Esophagus squamous epithelium (tissue), 5 donors: ENCODE measurements at regions not wholly inside any gene's neighbourhood (a gene's known extent, or its start where the extent isn't known, plus 50 kb on each side); places are given as distances from the start of the nearest gene placed in this dataset.

Experiments used
- DNase-seq: peaks from one replicate; lab custom pipeline; 2025; lab: John Stamatoyannopoulos, UW
- H3K27ac ChIP-seq, 4 donors: fragments of 200-600 bp; sonication (generic); one replicate each; pipeline ENCODE4 v1.5.1; 2016 to 2019; ENCODE audit warnings: mild to moderate bottlenecking in 1 of 4
- H3K27me3 ChIP-seq, 4 donors: fragments of 200-600 bp; sonication (generic); 1 replicate in 3 of 4; 2 replicates in 1 of 4; pipeline versions ENCODE4 v1.5.1 to v1.6.0; 2017 to 2021; ENCODE audit warnings: antibody characterized with exemption in 1 of 4
- H3K36me3 ChIP-seq, 3 donors: fragments of 200-600 bp; sonication (generic); one replicate each; pipeline ENCODE4 v1.5.1; 2016 to 2019
- H3K4me1 ChIP-seq, 3 donors: fragments of 200-600 bp; sonication (generic); one replicate each; pipeline ENCODE4 v1.5.1; 2017 to 2019
- H3K4me3 ChIP-seq, 4 donors: fragments of 200-600 bp; sonication (generic); 1 replicate in 3 of 4; 2 replicates in 1 of 4; pipeline ENCODE4 v1.5.1; 2016 to 2019; ENCODE audit warnings: mild to moderate bottlenecking in 2 of 4, moderate library complexity in 1 of 4
- H3K9me3 ChIP-seq, 3 donors: fragments of 200-600 bp; sonication (generic); one replicate each; pipeline ENCODE4 v1.5.1; 2016 to 2019
- CTCF ChIP-seq, 6 experiments: fragments of 450-650 bp in 4 of 6; fragments of 200-600 bp in 2 of 6; sonication (generic) in 2 of 6; IDR thresholded peaks; one replicate each; pipeline ENCODE4 v1.5.1; 2016 to 2019; ENCODE audit warnings: antibody characterized with exemption in 6 of 6, mild to moderate bottlenecking in 4 of 6, moderate library complexity in 4 of 6
- POLR2A ChIP-seq, 4 donors: fragments of 450-650 bp; IDR thresholded peaks; one replicate each; pipeline ENCODE4 v1.6.1; 2017; ENCODE audit warnings: antibody characterized with exemption in 4 of 4, mild to moderate bottlenecking in 4 of 4, moderate library complexity in 3 of 4
- WGBS, 2 donors: methylation state at CpG; one replicate each; pipeline ENCODE4 v1.1.5; 2018; 5-methylcytosine and 5-hydroxymethylcytosine counted together
- intact Hi-C: fragments of 100-400 bp; cut with DNase I; formaldehyde crosslinking; loops from one replicate; pipeline ENCODE4 v1.15.0; 2022
- donor health status: DM: yes; HTN: yes; CAD: no.

- DNase-seq, result no peak
- 40 to 53% methylated on average over 12 to 13 of the region's 13 CpGs for WGBS, 2 donors
- no peaks in the 10 kb centered on the region for H3K4me1 ChIP-seq
- peaks cover 0 to 22% (median 0%) of the 10 kb centered on the region in 4 donors for H3K27me3 ChIP-seq
- H3K36me3 ChIP-seq, result no peaks in the 10 kb centered on the region
- no peak overlapping the region for H3K27ac ChIP-seq
- TF ChIP-seq CTCF (IDR thresholded peaks at IDR 0.05) (no peak), POLR2A (IDR thresholded peaks at IDR 0.05) (no peak)
- H3K9me3 ChIP-seq, result no peaks in the 10 kb centered on the region
- H3K4me3 ChIP-seq, result no peak overlapping the region
- intact Hi-C loops, result no loop called here
Observed at GRCh38 chr14:104254735-104255400, 116.5 kb downstream of the KIF26A start.

- WGBS, 2 donors, result 78 to 81% methylated on average over 2 of the region's 2 CpGs
- H3K9me3 ChIP-seq, result no peaks in the 10 kb centered on the region
- no peak for TF ChIP-seq POLR2A (IDR thresholded peaks at IDR 0.05)
- TF ChIP-seq CTCF (IDR thresholded peaks at IDR 0.05), result no peak
Observed at GRCh38 chr14:104256025-104256424, 117.6 kb downstream of the KIF26A start.

GRCh38 chr14:104262515-104263514 is 124.4 kb downstream of the KIF26A start:
- no peak overlapping the region for H3K4me3 ChIP-seq
- TF ChIP-seq CTCF (IDR thresholded peaks at IDR 0.05) (no peak), POLR2A (IDR thresholded peaks at IDR 0.05) (no peak)
- 67 to 75% methylated on average over 2 to 5 of the region's 16 CpGs for WGBS, 2 donors
- intact Hi-C loops, result no loop called here
- peaks cover 0 to 6% (median 0%) of the 10 kb centered on the region in 4 donors for H3K27me3 ChIP-seq
- no peaks in the 10 kb centered on the region for H3K4me1 ChIP-seq
- no peak for DNase-seq
- no peaks in the 10 kb centered on the region for H3K36me3 ChIP-seq
- H3K9me3 ChIP-seq, result no peaks in the 10 kb centered on the region
- no peak overlapping the region for H3K27ac ChIP-seq

More at GRCh38 chr14:104256025-104256424, 117.6 kb downstream of the KIF26A start:
- DNase-seq, result no peak
- Histone ChIP-seq H3K36me3 (no peaks in the 10 kb centered on the region), H3K27ac (no peak overlapping the region), H3K27me3 (peaks cover 0 to 23% (median 0%) of the 10 kb centered on the region in 4 donors), H3K4me1 (no peaks in the 10 kb centered on the region), H3K4me3 (no peak overlapping the region)
- intact Hi-C loops, result no loop called here

GRCh38 chr14:104263675-104264358 is 125.4 kb downstream of the KIF26A start:
- TF ChIP-seq POLR2A (IDR thresholded peaks at IDR 0.05), result no peak
- no peak for TF ChIP-seq CTCF (IDR thresholded peaks at IDR 0.05)
- Histone ChIP-seq H3K9me3 (no peaks in the 10 kb centered on the region), H3K4me1 (no peaks in the 10 kb centered on the region), H3K27me3 (peaks cover 0 to 6% (median 0%) of the 10 kb centered on the region in 4 donors), H3K36me3 (no peaks in the 10 kb centered on the region), H3K4me3 (no peak overlapping the region), H3K27ac (no peak overlapping the region)
- DNase-seq, result no peak
- intact Hi-C loops, result no loop called here
- 82 to 83% methylated on average over 15 to 17 of the region's 17 CpGs for WGBS, 2 donors
